ENCODE measurements at regions not wholly inside any gene's neighbourhood (a gene's known extent, or its start where the extent isn't known, plus 50 kb on each side); places are given as distances from the start of the nearest gene placed in this dataset.
"Not testable (repeated sequence)": the region's sequence is repeated elsewhere in the genome, so short reads cannot be mapped to it uniquely, and the experiment has no call there.

- Histone ChIP-seq H3K9me2 (replicated peaks; ENCODE audit: low read depth, low read length) (no peaks in the 10 kb centered on the region), H3K79me2 (ENCODE audit: insufficient read depth, low read length) (no peaks in the 10 kb centered on the region), H3K4me2 (ENCODE audit: low read depth, low read length, poor library complexity, severe bottlenecking) (no peak overlapping the region), H3K9me3 (ENCODE audit: insufficient read depth, low read depth, low read length) (no peaks in the 10 kb centered on the region), H4K20me1 (ENCODE audit: insufficient read depth, low read length, poor library complexity, severe bottlenecking) (no peaks in the 10 kb centered on the region), H3K9ac (ENCODE audit: low read depth, low read length, poor library complexity, severe bottlenecking) (no peak overlapping the region), H3K36me3 (ENCODE audit: insufficient read depth, low read length) (no peaks in the 10 kb centered on the region), H3K4me1 (ENCODE audit: insufficient read depth, low read length, poor library complexity, severe bottlenecking) (no peaks in the 10 kb centered on the region), H3F3A (ENCODE audit: low read depth) (no peaks in the 10 kb centered on the region), H2AFZ (ENCODE audit: low read length) (no peak overlapping the region), H3K4me3 (ENCODE audit: low read length, poor library complexity, severe bottlenecking) (no peak overlapping the region), H3K27me3 (ENCODE audit: insufficient read depth, low read length, poor library complexity, severe bottlenecking) (no peaks in the 10 kb centered on the region)
- TF ChIP-seq CTCF (conservative IDR thresholded peaks at IDR 0.05; ENCODE audit: low read length) = no peak
- no peak for TF ChIP-seq EZH2phosphoT487 (IDR thresholded peaks at IDR 0.05; ENCODE audit: borderline replicate concordance)
Measured at GRCh38 chr20:30412972-30413371, 844.5 kb upstream of the DEFB115 start.

GRCh38 chr20:30417387-30417786, 840.1 kb upstream of the DEFB115 start:
- not testable (repeated sequence) for H3F3A ChIP-seq (ENCODE audit: low read depth); H3K36me3 ChIP-seq (ENCODE audit: insufficient read depth, low read length); H2AFZ ChIP-seq (ENCODE audit: low read length); H3K9me2 ChIP-seq (replicated peaks; ENCODE audit: low read depth, low read length); H3K4me3 ChIP-seq (ENCODE audit: low read length, poor library complexity, severe bottlenecking); H3K9ac ChIP-seq (ENCODE audit: low read depth, low read length, poor library complexity, severe bottlenecking); H3K4me1 ChIP-seq (ENCODE audit: insufficient read depth, low read length, poor library complexity, severe bottlenecking); H3K9me3 ChIP-seq (ENCODE audit: insufficient read depth, low read depth, low read length); H3K4me2 ChIP-seq (ENCODE audit: low read depth, low read length, poor library complexity, severe bottlenecking); H4K20me1 ChIP-seq (ENCODE audit: insufficient read depth, low read length, poor library complexity, severe bottlenecking); H3K79me2 ChIP-seq (ENCODE audit: insufficient read depth, low read length); H3K27me3 ChIP-seq (ENCODE audit: insufficient read depth, low read length, poor library complexity, severe bottlenecking)

GRCh38 chr20:30418378-30418777, 839.1 kb upstream of the DEFB115 start:
- not testable (repeated sequence) for H3K79me2 ChIP-seq (ENCODE audit: insufficient read depth, low read length); H3K27me3 ChIP-seq (ENCODE audit: insufficient read depth, low read length, poor library complexity, severe bottlenecking); H3K4me3 ChIP-seq (ENCODE audit: low read length, poor library complexity, severe bottlenecking); H4K20me1 ChIP-seq (ENCODE audit: insufficient read depth, low read length, poor library complexity, severe bottlenecking); H2AFZ ChIP-seq (ENCODE audit: low read length); H3K9me2 ChIP-seq (replicated peaks; ENCODE audit: low read depth, low read length); H3K4me1 ChIP-seq (ENCODE audit: insufficient read depth, low read length, poor library complexity, severe bottlenecking); H3K9ac ChIP-seq (ENCODE audit: low read depth, low read length, poor library complexity, severe bottlenecking); H3F3A ChIP-seq (ENCODE audit: low read depth); H3K9me3 ChIP-seq (ENCODE audit: insufficient read depth, low read depth, low read length); H3K36me3 ChIP-seq (ENCODE audit: insufficient read depth, low read length); H3K4me2 ChIP-seq (ENCODE audit: low read depth, low read length, poor library complexity, severe bottlenecking)

DNA sequence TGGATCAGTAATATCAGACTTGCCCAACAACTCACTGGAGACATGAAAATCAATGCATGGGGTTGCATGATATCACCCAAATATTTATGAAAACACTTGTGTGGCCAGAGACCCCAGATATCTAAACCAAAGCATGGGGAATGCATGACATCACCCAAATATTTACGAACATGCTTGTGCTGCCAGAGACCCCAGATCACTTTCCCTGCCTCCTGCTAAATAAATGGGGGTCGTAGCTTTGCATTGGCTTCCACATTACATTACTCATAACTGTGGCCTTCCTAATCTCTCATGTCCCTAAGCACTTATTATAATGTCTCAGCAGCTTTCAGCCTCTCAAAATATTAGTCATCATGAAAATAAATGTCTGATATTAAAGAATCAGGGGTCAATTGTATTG, 838.0 kb upstream of the DEFB115 start:
- H2AFZ ChIP-seq (ENCODE audit: low read length) = no peak overlapping the region
- no peak for TF ChIP-seq CTCF (conservative IDR thresholded peaks at IDR 0.05; ENCODE audit: low read length)
- TF ChIP-seq EZH2phosphoT487 (IDR thresholded peaks at IDR 0.05; ENCODE audit: borderline replicate concordance) = no peak
- H3K36me3 ChIP-seq (ENCODE audit: insufficient read depth, low read length) = no peaks in the 10 kb centered on the region
- H3K4me3 ChIP-seq (ENCODE audit: low read length, poor library complexity, severe bottlenecking) = no peak overlapping the region
- H3F3A ChIP-seq (ENCODE audit: low read depth) = no peaks in the 10 kb centered on the region
- H3K79me2 ChIP-seq (ENCODE audit: insufficient read depth, low read length) = no peaks in the 10 kb centered on the region
- no peaks in the 10 kb centered on the region for H3K27me3 ChIP-seq (ENCODE audit: insufficient read depth, low read length, poor library complexity, severe bottlenecking)
- H3K9me2 ChIP-seq (replicated peaks; ENCODE audit: low read depth, low read length) = no peaks in the 10 kb centered on the region
- no peak overlapping the region for H3K4me2 ChIP-seq (ENCODE audit: low read depth, low read length, poor library complexity, severe bottlenecking)
- no peaks in the 10 kb centered on the region for H4K20me1 ChIP-seq (ENCODE audit: insufficient read depth, low read length, poor library complexity, severe bottlenecking)
- no peaks in the 10 kb centered on the region for H3K4me1 ChIP-seq (ENCODE audit: insufficient read depth, low read length, poor library complexity, severe bottlenecking)
- H3K9me3 ChIP-seq (ENCODE audit: insufficient read depth, low read depth, low read length) = no peaks in the 10 kb centered on the region
- no peak overlapping the region for H3K9ac ChIP-seq (ENCODE audit: low read depth, low read length, poor library complexity, severe bottlenecking)

GRCh38 chr20:30419871-30420420, 837.5 kb upstream of the DEFB115 start:
- H3K79me2 ChIP-seq (ENCODE audit: insufficient read depth, low read length); H3K4me3 ChIP-seq (ENCODE audit: low read length, poor library complexity, severe bottlenecking): not testable (repeated sequence)

More at GRCh38 chr20:30419871-30420420, 837.5 kb upstream of the DEFB115 start:
- not testable (repeated sequence) for H3K27me3 ChIP-seq (ENCODE audit: insufficient read depth, low read length, poor library complexity, severe bottlenecking); H3K9me3 ChIP-seq (ENCODE audit: insufficient read depth, low read depth, low read length); H3K9me2 ChIP-seq (replicated peaks; ENCODE audit: low read depth, low read length); H3K36me3 ChIP-seq (ENCODE audit: insufficient read depth, low read length); H2AFZ ChIP-seq (ENCODE audit: low read length); H3F3A ChIP-seq (ENCODE audit: low read depth); H3K4me2 ChIP-seq (ENCODE audit: low read depth, low read length, poor library complexity, severe bottlenecking); H3K4me1 ChIP-seq (ENCODE audit: insufficient read depth, low read length, poor library complexity, severe bottlenecking); H4K20me1 ChIP-seq (ENCODE audit: insufficient read depth, low read length, poor library complexity, severe bottlenecking); H3K9ac ChIP-seq (ENCODE audit: low read depth, low read length, poor library complexity, severe bottlenecking)
